ENCODE measurements at regions not wholly inside any gene's neighbourhood (a gene's known extent, or its start where the extent isn't known, plus 50 kb on each side); places are given as distances from the start of the nearest gene placed in this dataset.

DNA sequence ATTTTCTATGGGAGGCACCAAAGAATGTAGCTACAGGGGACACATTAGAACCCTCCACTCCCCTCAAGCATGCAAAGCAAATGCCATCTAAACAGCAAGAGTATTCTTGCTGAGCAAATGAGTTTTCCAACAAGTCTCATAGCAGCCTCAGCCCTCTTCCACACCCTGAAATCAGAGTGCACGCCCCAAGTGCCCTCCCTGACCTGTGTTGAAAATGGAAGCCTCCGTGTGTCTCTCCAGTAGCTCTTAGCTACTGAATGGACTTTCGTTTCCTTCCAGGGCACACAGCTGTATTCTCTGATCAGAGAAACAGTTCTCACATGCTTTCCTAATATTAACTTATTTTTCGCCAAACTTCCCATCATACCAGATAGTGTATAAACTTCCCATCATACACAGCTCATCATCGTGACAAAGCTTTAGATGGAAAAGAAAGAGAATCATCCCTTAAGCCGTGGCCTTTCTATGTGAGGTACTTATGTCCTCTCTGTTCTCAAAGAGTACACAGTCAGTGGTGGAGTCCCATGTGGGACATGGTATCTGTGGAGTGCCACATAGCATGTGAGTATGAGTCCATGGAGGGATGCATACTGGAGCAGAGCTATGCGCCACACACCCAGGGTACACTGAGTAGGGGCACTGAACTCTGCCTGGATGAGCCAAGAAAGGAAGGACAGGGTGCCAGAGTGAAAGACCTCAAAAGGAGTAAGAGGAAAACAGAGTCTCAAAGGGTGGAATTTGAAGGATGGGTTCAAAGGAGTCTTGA, 434.5 kb downstream of the MCTP2 start:
- TF ChIP-seq CTCF (IDR thresholded peaks at IDR 0.05; ENCODE audit: low read length) (no peak), EZH2phosphoT487 (IDR thresholded peaks at IDR 0.05; ENCODE audit: low read length) (no peak)

Data from MM.1S (cell line).